ENCODE measurements at regions not wholly inside any gene's neighbourhood (a gene's known extent, or its start where the extent isn't known, plus 50 kb on each side); places are given as distances from the start of the nearest gene placed in this dataset.

GRCh38 chr6:15994814-15995459, 133.9 kb upstream of the MYLIP start:
- Histone ChIP-seq H3K18ac (ENCODE audit: insufficient read length, low read depth, low read length) (no peak overlapping the region), H2AK5ac (ENCODE audit: insufficient read length, low read length) (no peak overlapping the region), H3K27ac (ENCODE audit: insufficient read length, low read depth, low read length) (no peak overlapping the region), H4K91ac (ENCODE audit: insufficient read length, low read depth, low read length) (no peak overlapping the region), H3K23me2 (ENCODE audit: insufficient read length, low read depth, low read length, poor library complexity, severe bottlenecking) (no peaks in the 10 kb centered on the region), H4K5ac (ENCODE audit: insufficient read length, low read depth, low read length) (no peak overlapping the region), H3T11ph (ENCODE audit: low read length) (no peak overlapping the region), H2BK15ac (ENCODE audit: low read depth, low read length) (no peak overlapping the region), H3K27me3 (ENCODE audit: insufficient read depth, low read length) (no peaks in the 10 kb centered on the region), H2BK20ac (ENCODE audit: low read depth, low read length, poor library complexity, severe bottlenecking) (no peak overlapping the region), H2BK120ac (ENCODE audit: low read depth, low read length, poor library complexity, severe bottlenecking) (no peak overlapping the region), H2AFZ (ENCODE audit: low read length) (no peak overlapping the region), H3K56ac (ENCODE audit: insufficient read length, low read depth, low read length) (no peak overlapping the region), H3K4me2 (ENCODE audit: insufficient read depth, insufficient read length, low read length) (no peak overlapping the region), H2BK5ac (ENCODE audit: insufficient read length, low read length) (no peak overlapping the region), H3K9ac (ENCODE audit: extremely low read depth, insufficient read length, low read length) (no peak overlapping the region), H3K4ac (ENCODE audit: low read depth, low read length) (no peak overlapping the region), H3K9me3 (ENCODE audit: control insufficient read depth, low read depth, low read length) (no peaks in the 10 kb centered on the region), H3K79me1 (ENCODE audit: insufficient read depth, low read depth, low read length, poor library complexity, severe bottlenecking) (no peaks in the 10 kb centered on the region), H3K79me2 (ENCODE audit: insufficient read depth, low read length) (no peaks in the 10 kb centered on the region), H3K14ac (ENCODE audit: insufficient read depth, low read length) (no peak overlapping the region), H3K4me1 (ENCODE audit: insufficient read depth, low read length) (peaks cover 7% of the 10 kb centered on the region; the same call in 1 of the 2 replicates), H3K23ac (ENCODE audit: insufficient read length, low read depth, low read length) (no peak overlapping the region), H4K8ac (replicated peaks; ENCODE audit: insufficient read length, low read depth, low read length) (no peak overlapping the region), H2BK12ac (ENCODE audit: insufficient read length, low read depth, low read length) (no peak overlapping the region), H4K20me1 (ENCODE audit: control insufficient read depth, insufficient read depth, insufficient read length) (no peaks in the 10 kb centered on the region)
- no peaks in the 10 kb centered on the region for H3K27me3 Mint-ChIP-seq (ENCODE audit: low read depth)
- no peak for TF ChIP-seq CTCF (conservative IDR thresholded peaks at IDR 0.05)
- no peaks in the 10 kb centered on the region for H3K36me3 Mint-ChIP-seq (ENCODE audit: insufficient read depth in 1 of 3, low read depth in 3 of 3)
- no peak for DNase-seq
- no CpG with 5 or more reads among the region's 8 CpGs for WGBS (ENCODE audit: extremely low coverage, insufficient read length, low lambda C conversion rate)
- peak overlapping the region in 1 of 3 experiments; percentile 46; a peak in 3 of 7 replicates for H3K27ac Mint-ChIP-seq
- H3K4me1 Mint-ChIP-seq = peaks cover 31 to 38% of the 10 kb centered on the region in 2 experiments
- no peak overlapping the region for H3K4me3 Mint-ChIP-seq
- no peaks in the 10 kb centered on the region for H3K9me3 Mint-ChIP-seq
